IPS-18c (cell line): ENCODE measurements at regions not wholly inside any gene's neighbourhood (a gene's known extent, or its start where the extent isn't known, plus 50 kb on each side); places are given as distances from the start of the nearest gene placed in this dataset.
"Not testable (repeated sequence)": the region's sequence is repeated elsewhere in the genome, so short reads cannot be mapped to it uniquely, and the experiment has no call there.

Experiments used
- H3K4me3 ChIP-seq: 2 replicates; pipeline ENCODE4 v1.7.0; 2013; ENCODE audit warnings: low read depth, mild to moderate bottlenecking, low read length, moderate library complexity; ENCODE audit not compliant: insufficient read depth
- H3K9me3 ChIP-seq: one replicate; pipeline ENCODE4 v1.6.1; 2013; ENCODE audit warnings: mild to moderate bottlenecking, low read length, moderate library complexity; ENCODE audit not compliant: control insufficient read depth, insufficient read depth

DNA sequence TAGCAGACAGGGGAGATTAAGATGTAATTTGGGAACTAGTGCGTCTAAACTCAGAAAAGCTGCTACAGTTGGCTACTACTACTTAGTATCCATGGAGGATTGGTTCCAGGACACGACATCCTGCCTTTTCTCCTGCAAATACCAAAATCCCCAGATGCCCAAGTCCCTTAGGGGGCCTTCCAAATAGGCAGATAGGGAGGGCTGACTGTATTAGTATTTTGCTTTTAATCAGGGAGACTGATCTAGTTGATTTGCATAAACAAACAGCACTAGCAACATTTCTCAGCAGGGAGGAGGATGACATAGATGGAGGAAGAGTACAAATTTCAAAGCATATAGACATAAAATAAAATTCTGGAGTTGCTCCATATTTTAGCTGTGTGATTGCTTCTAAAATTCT, 621.6 kb upstream of the GOT2 start:
- Histone ChIP-seq H3K4me3 (no peak overlapping the region), H3K9me3 (no peaks in the 10 kb centered on the region)

DNA sequence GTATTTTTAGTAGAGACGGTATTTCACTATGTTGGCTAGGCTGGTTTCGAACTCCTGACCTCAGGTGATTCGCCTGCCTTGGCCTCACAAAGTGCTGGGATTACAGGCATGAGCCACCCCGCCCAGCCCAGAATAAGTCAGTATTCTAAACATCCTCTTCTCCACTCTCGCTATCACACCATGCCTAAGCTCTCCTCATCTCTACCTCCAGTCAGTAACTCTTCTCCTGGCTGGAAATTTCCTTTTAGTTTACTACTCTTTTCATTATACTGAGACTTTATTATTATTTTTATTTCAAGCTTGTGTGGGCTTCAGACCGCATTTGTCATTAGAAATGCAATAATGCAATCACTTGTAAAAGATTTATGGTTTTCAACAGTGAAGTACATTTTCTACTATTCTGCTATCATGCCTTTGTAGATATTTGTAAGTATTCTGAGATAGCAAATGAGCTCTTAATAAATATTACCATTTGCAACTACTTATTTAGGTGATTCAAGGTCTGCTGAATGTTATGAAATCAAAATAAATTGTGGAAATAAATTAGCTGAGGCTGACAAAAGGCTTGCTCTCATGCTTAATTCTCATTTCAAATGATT, 617.3 kb upstream of the GOT2 start:
- H3K4me3 ChIP-seq: no peak overlapping the region
- H3K9me3 ChIP-seq: no peaks in the 10 kb centered on the region

DNA sequence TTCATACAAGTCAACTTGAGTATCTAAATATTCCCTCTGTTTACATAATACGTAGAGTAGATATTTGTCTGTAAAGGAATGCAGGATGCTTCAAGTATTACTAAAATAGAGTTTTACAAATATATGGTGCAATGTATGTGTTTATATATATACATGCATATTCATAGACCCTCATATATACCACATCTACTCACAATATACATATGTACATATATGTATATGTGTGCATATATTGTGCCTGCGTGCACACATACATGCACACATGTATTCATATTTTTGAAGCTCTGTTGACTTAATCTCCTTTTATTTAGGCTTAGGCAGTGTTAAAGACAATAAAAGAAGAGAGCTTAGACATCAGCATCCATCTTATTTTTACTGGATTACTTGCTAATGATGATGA, 616.6 kb upstream of the GOT2 start:
- H3K9me3 ChIP-seq: no peaks in the 10 kb centered on the region
- H3K4me3 ChIP-seq: no peak overlapping the region

- H3K4me3 ChIP-seq: no peak overlapping the region
- no peaks in the 10 kb centered on the region for H3K9me3 ChIP-seq
Observed at GRCh38 chr16:59342669-59343068, 608.6 kb upstream of the GOT2 start.

- Histone ChIP-seq H3K4me3 (no peak overlapping the region), H3K9me3 (no peaks in the 10 kb centered on the region)
Observed at GRCh38 chr16:59341368-59341767, 607.3 kb upstream of the GOT2 start.

DNA sequence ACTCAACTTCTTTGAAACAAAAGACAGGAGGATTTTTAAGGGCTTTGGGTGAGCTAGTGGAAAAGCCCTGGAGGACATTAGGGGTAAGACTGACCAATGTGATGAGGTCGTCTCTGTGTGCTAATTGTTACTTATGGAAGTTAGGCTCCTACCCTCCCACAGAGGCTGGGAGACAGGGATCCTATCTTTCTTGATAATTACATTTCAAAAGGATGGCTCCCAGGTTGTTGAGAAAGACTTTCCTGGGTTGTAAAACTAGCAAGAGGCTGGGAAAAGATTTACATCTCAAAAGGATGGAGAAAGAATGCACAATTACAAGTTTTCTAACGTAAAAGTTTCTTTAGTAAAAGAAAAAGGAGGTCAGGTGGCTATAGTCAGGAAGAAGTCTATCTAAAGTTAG, 605.8 kb upstream of the GOT2 start:
- H3K9me3 ChIP-seq: no peaks in the 10 kb centered on the region
- H3K4me3 ChIP-seq: no peak overlapping the region

DNA sequence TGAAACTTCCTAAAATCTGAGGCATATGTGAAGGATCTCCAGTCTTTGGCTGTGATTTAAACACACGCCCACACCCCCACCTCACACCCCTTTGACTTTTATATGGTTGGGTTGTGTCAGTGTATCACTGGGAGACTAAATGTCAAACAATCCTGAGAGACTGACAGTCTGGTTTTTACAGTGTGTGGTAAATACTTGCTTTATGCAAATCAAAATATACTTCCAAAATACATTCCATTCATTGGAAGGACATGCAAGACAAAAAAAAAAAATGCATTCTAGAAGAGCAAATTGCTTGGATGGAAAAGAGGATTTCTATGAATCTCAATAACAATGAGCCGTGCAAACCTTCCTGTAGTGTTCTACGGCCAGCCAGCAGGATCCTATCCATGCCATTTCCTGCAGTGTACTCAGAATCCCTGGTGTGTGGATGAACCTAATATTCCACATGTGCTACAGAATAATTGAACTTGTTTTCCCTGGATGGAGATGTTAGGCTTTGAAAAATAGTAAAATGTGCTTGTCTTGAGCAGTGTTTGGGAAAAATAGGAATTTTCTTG, 602.1 kb upstream of the GOT2 start:
- Histone ChIP-seq H3K4me3 (no peak overlapping the region), H3K9me3 (no peaks in the 10 kb centered on the region)

GRCh38 chr16:59331708-59332107, 597.6 kb upstream of the GOT2 start:
- not testable (repeated sequence) for H3K4me3 ChIP-seq, H3K9me3 ChIP-seq

GRCh38 chr16:59330019-59330670, 596.0 kb upstream of the GOT2 start:
- Histone ChIP-seq H3K9me3 (no peaks in the 10 kb centered on the region), H3K4me3 (no peak overlapping the region)

GRCh38 chr16:59328961-59329360, 594.8 kb upstream of the GOT2 start:
- Histone ChIP-seq H3K4me3 (no peak overlapping the region), H3K9me3 (no peaks in the 10 kb centered on the region)

DNA sequence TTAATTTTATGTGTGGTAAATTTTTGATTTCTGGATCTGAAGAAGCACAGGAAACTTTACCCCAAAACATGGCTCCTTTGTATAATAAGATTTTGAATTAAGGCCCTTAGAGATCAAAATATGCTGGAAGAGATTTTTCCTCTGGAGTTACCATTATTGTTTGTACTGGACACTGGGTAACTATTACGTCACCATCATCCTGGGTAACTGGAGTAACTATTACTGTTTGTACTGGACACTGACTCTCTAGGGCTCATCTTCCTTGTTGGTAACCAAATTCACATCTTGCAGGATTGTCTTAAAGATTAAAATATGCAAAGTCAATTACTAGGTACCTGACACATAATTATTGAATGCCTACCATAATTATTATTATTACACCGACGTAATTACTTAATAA, 593.8 kb upstream of the GOT2 start:
- Histone ChIP-seq H3K4me3 (no peak overlapping the region), H3K9me3 (no peaks in the 10 kb centered on the region)

- Histone ChIP-seq H3K4me3 (no peak overlapping the region), H3K9me3 (no peaks in the 10 kb centered on the region)
Observed at GRCh38 chr16:59326955-59327354, 592.8 kb upstream of the GOT2 start.

DNA sequence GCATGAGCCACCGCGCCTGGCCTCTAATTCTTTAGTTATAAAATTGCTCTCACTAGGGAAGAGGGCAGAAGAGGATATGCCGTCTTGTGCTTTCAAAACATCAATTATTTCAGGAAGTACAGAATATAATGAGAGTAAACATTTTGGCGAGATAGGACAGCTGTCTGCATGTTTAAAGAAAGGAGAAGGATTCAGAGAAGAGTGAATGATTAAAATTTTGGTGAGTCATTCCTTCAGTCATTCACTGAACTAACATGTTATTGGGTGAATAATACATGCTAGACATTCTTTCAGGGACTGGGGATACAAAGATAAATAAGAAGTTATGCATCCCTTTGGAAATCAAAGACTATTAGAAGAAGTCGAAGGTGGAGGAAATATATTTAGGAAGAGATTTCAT, 590.3 kb upstream of the GOT2 start:
- H3K4me3 ChIP-seq: no peak overlapping the region
- H3K9me3 ChIP-seq: no peaks in the 10 kb centered on the region

- H3K9me3 ChIP-seq: no peaks in the 10 kb centered on the region
- H3K4me3 ChIP-seq: no peak overlapping the region
Observed at GRCh38 chr16:59320657-59321056, 586.5 kb upstream of the GOT2 start.

GRCh38 chr16:59319871-59320270, 585.8 kb upstream of the GOT2 start:
- H3K4me3 ChIP-seq: no peak overlapping the region
- no peaks in the 10 kb centered on the region for H3K9me3 ChIP-seq

DNA sequence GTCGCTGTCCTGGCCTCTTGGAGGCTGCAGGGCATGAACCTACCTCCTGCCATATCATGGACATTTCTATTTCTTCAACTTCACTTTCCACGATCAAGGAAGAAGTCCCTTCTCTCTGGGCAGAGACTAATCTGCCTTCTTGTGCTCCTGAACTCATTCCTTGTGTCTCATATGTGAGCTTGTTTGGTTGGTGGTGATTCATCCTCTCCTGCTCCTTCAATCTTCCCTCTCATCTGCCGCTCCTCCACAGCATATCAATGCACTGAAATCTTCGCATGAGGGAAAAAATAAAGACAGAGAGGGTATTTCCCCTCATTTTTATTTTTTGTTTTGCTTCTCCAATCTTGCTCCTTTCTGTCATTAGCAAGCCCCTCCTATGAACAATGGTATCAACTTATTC, 571.7 kb upstream of the GOT2 start:
- Histone ChIP-seq H3K4me3 (no peak overlapping the region), H3K9me3 (no peaks in the 10 kb centered on the region)

- no peak overlapping the region for H3K4me3 ChIP-seq
- no peaks in the 10 kb centered on the region for H3K9me3 ChIP-seq
Observed at GRCh38 chr16:59296888-59297287, 562.8 kb upstream of the GOT2 start.

DNA sequence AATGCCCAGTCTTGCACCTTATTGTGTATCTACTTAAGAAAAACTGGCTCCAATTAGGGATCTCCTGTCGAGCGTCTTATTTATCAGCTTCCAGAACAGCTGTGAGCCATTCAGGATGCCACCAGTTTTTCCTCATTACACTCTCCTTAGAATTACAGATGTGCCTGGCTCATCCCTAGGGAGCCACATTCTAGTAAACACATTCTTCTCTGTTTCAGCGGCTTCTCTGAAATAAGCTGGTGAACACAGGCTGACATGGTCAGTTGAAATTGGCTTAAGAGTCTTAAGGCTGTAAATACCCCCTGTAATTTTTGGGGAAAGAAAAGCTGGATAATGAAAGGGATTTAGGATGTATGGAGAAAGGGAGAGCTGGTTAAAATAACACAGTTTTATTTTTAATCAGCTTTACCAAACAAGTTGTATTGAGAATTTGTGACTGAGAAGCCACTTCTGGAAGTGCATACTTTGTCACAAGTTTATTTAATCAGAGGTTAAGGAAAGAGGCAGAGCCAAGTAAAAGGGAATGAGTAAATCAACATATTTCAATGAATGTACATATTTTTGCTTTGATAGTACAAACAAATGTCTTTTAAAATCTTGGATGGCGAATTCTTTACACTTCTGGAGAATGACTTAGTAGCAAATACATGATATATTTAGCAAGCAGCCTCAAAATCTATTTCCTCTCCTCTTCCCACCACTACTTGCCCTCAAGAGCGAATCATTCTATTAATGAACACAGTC, 562.0 kb upstream of the GOT2 start:
- H3K9me3 ChIP-seq: no peaks in the 10 kb centered on the region
- H3K4me3 ChIP-seq: no peak overlapping the region
